SKM-1 treated with dmso at 0.1 percent for 144 hours (cell line): ENCODE measurements at regions not wholly inside any gene's neighbourhood (a gene's known extent, or its start where the extent isn't known, plus 50 kb on each side); places are given as distances from the start of the nearest gene placed in this dataset.
"Not testable (repeated sequence)": the region's sequence is repeated elsewhere in the genome, so short reads cannot be mapped to it uniquely, and the experiment has no call there.

Experiments used
- DNase-seq: peaks from one replicate; lab custom pipeline; 2025; ENCODE audit not compliant: unreplicated experiment; lab: John Stamatoyannopoulos, UW

DNA sequence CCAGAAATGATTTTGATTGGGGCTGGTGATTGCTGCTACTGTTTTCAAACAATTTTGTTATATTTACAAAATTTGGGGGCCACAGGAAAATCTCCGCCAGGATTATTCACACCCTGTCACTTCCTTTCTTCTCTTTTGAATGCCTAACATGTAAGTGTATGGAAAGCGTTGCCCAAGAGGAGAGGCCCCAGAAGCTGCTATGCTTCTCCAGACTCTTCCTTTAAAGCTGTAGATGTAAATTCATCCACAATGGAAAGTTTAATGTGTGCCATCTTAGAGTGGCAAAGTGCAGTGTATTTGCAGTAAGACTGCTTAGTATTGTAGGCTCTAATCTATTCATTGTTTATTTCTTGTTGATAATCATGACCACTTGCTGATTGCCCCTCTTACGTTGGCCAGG lies 136.7 kb upstream of the LRIG3 start:
- DNase-seq = no peak

DNA sequence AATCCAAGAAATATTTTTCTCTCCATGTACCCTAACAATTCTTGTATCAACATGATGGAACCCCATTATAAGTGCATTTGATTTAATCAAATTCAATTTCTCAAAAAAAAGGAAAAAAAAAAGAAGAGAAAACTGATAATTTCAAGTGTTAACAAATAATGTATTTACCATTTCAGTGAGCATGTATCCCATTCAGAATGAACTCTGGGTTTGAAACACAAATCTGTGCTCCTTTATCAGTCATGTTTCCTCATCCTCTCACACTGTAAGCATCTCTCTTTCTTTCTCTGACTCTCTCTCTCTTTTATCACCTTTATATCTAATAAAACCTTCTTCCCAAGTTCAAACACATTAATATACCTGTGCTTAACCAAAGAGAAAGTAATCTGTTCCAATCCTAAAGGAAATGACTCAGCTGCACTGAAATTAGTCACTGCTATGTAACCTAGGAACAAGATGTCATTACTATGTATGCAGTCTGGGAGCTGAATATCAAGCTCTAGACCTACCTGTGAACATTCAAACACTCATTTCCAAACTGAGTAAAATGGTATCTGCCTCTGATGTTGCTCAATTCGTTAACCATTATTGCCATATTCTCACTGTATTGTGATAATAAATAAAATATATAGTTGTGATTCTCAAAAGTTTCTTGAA lies 135.0 kb upstream of the LRIG3 start:
- no peak for DNase-seq

- not testable (repeated sequence) for DNase-seq
These were observed 133.1 kb upstream of the LRIG3 start for GRCh38 chr12:59053266-59053899.

GRCh38 chr12:59046763-59047534 lies 126.6 kb upstream of the LRIG3 start:
- no peak for DNase-seq

- no peak for DNase-seq
These were observed 124.5 kb upstream of the LRIG3 start for GRCh38 chr12:59044791-59045190.

- DNase-seq = no peak
These were observed 121.2 kb upstream of the LRIG3 start for GRCh38 chr12:59041241-59042121.

DNA sequence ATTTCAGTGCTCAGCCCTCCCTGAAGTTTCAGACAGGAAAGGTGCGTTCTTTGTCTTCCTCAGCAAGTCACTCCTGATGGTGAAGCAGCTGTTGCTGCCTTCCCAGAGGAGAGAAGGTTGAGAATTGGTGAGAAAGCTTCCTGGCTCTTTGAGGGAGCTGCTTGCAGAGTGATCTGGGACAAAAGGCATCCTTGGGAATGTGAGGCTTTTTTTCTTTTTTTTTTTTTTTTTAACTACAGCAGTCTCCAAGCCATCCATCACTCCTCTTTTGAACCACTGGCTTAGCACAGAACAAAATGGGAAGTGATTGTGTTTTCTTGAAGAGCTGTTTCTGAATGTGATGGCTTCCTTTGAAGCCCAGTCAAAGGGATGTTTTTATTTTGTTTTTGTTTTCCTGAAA lies 120.4 kb upstream of the LRIG3 start:
- no peak for DNase-seq

DNA sequence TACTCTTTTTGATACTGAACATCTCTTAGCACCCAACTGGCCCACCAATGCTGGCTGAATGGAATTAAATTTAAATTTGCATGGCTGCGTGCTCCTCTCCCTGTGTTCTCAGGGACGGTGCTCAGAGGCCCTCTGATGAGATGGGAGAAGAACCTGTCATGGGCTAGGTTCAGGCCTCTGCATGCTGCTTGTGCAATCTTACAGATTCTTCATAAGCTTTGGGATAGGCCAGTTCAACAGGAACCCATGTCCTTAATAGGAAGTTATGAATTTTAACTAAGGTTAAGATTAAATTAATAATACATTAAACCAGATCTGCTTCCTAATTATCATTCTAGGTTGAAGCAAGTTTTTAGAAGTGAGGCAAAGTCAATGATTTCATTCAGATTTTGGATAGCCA lies 119.7 kb upstream of the LRIG3 start:
- DNase-seq = no peak

DNA sequence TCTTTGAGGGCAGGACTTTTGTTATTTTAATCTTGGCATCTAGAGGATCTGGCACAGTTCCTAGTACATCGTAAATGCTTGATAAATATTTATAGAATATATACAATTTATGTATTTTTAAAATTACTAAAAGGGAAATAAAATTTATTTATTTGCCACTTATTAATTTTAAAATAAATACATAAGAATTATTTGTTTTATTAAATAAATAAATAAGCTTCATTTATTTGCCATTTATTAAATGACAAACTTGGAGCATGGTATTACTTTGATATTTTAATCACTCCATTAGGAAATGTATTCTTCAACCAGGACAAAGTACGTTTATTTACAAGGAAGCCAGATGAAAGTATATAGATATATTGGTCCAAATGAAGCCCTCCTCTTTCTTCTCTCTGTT lies 118.7 kb upstream of the LRIG3 start:
- no peak for DNase-seq

DNA sequence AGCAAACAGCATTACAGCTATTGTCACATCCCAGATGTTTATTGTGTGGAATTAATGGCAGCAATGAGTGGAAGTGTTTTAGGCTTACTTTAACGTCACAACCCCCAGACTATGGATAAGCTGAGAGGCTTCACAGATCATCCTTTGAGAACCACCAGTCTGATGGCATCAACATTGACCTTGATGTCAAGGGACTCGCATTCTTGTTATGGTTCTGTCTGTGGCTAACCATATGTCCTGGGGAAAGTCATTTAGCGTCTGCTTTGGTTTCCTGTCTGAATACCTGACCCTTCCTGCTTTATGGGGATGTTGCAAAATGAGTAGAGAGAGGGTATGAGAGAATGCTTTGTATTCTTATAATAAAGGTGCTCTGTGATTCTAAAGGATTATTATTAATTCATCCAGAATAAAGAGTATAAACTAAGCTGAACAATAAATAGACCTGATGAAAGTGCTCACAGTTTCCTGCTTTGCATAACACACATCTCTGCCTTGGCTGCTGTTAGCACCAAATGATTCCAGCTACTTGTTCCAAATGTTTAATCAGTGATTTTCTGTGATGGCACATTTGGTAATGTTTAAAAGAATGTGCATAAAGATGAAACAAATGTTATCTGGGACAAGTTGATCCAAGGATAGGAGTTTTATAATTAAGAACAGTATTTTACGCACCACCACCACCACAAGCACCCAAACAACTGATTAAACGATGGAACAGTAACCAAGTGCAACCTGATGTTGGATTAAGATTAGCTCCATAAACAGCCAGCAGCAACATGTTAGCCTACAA lies 116.9 kb upstream of the LRIG3 start:
- no peak for DNase-seq

- DNase-seq = no peak
These were observed 116.0 kb upstream of the LRIG3 start for GRCh38 chr12:59036347-59036746.

DNA sequence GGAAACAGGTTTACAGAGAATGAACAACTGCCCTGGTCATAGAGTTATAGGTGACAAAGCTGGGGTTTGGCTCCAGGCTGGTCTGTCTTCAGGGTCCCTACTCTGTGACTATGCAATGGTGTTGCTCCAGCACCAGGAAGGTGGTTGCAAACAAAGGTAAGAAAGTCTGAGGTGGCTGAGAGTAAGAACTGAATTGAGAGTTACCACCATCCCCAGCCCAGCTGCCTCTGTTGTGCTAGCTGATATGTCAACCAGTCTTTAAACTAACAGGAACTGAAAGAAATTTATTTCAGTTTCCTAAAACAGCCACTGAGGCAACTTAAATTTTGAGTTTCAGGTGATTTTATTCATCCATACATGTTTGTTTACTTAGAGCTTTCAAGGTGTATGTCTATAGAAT lies 111.0 kb upstream of the LRIG3 start:
- no peak for DNase-seq

DNA sequence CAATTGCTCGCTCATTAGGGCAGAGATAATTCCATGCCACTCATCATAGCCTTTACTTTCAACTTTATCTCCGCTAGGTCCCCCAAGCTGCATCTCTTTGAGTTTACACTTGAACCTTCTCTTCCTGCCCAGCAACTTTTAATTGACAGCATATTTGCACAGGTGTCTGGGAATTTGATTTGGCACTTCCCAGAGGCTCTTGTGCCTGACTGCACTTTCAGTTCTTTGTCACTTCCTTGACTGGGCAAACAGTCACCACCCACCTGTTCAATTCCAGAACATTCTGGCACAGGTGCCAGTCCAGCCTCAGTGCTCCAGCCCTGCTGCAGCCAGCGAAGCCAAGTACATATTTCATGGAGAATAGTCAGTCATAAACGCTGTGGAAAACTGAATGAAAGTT lies 110.1 kb upstream of the LRIG3 start:
- DNase-seq = no peak

- no peak for DNase-seq
These were observed 106.9 kb upstream of the LRIG3 start for GRCh38 chr12:59027199-59027598.

DNA sequence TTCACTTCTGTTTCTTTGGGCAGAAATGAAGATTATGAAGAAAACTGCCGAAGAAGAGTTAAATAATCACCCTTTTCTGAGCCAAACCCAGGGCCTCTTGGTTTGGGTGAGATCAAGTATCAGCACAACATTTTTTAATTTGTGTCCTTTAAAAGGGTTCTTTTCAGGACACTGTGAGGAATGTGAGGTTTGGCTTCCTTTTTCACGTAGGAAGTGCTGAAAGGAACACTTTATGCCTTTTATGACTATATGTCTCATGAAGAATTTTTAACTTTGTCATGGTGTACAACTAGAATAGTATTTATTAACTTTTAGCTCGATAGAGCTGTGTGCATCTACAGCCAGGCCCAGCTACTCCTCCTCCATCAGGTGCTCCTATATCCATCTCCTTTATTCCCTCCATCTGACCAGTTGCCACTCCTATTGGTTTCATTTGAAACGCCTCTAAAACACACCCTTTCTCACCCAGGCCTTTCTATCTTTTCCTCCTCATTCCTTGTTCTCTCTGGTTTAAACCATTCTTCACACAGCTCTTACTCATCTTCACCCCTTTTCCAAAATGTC lies 103.6 kb upstream of the LRIG3 start:
- no peak for DNase-seq

GRCh38 chr12:59020073-59020946 lies 100.0 kb upstream of the LRIG3 start:
- DNase-seq = no peak

DNA sequence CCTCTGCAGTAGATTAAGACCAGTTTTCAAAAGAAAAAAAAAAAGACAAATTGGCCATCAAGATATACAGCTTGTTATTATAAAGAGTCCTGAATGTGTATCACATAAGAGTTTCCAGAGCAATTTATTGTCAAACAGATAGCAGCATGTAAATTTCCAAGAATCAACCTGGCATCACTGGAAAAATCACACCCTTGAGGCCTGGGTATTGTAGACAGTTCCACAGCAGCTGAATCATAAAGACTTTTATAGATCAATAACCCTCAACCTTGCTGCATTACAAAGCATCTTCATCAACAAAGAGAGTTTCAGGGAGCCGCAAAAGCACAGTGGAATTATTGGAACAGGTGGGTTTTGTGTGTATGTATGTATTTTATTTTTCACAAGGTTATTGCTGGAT lies 94.6 kb upstream of the LRIG3 start:
- no peak for DNase-seq

- no peak for DNase-seq
These were observed 90.6 kb upstream of the LRIG3 start for GRCh38 chr12:59010941-59011340.

GRCh38 chr12:59010118-59010517 lies 89.8 kb upstream of the LRIG3 start:
- no peak for DNase-seq
